Neuronal stem cell (in vitro differentiated cells): ENCODE measurements at regions not wholly inside any gene's neighbourhood (a gene's known extent, or its start where the extent isn't known, plus 50 kb on each side); places are given as distances from the start of the nearest gene placed in this dataset.

ENCODE experiments used
- DNase-seq: peaks from one replicate; pipeline ENCODE4 v3.0.0-alpha.2; 2013; ENCODE audit warnings: low spot score
- H2AFZ ChIP-seq: one replicate; pipeline ENCODE4 v1.6.1; 2013; ENCODE audit warnings: mild to moderate bottlenecking, low read length, inconsistent platforms
- H2AK5ac ChIP-seq: 2 replicates; pipeline ENCODE4 v1.6.1; 2013; ENCODE audit warnings: low read depth, mild to moderate bottlenecking, inconsistent platforms, low read length, moderate library complexity, mixed read lengths
- H2BK120ac ChIP-seq: 2 replicates; pipeline ENCODE4 v1.6.1; 2013; ENCODE audit warnings: low read depth, mild to moderate bottlenecking, inconsistent platforms, low read length, moderate library complexity, mixed read lengths
- H2BK12ac ChIP-seq: one replicate; pipeline ENCODE4 v1.6.1; 2013; ENCODE audit warnings: low read length, inconsistent platforms
- H2BK15ac ChIP-seq: 2 replicates; pipeline ENCODE4 v1.6.1; 2013; ENCODE audit warnings: mild to moderate bottlenecking, low read length, inconsistent platforms, mixed read lengths
- H2BK5ac ChIP-seq: one replicate; pipeline ENCODE4 v1.6.1; 2013; ENCODE audit warnings: inconsistent platforms, mild to moderate bottlenecking, low read length, moderate library complexity
- H3K14ac ChIP-seq: one replicate; pipeline ENCODE4 v1.6.1; 2013; ENCODE audit warnings: low read length, inconsistent platforms
- H3K18ac ChIP-seq: 2 replicates; pipeline ENCODE4 v1.6.1; 2013; ENCODE audit warnings: low read length, inconsistent platforms
- H3K23ac ChIP-seq: 2 replicates; pipeline ENCODE4 v1.6.1; 2013; ENCODE audit warnings: low read depth, mild to moderate bottlenecking, mixed read lengths, low read length, inconsistent platforms; ENCODE audit not compliant: poor library complexity
- H3K27ac ChIP-seq: replicated peaks from 3 replicates; pipeline ENCODE4 v1.5.1; 2013; ENCODE audit warnings: low read length, inconsistent platforms
- H3K27me3 ChIP-seq, 3 experiments: 2 replicates each; pipeline ENCODE4 v1.6.1; 2013; ENCODE audit warnings: low read length in 3 of 3, mild to moderate bottlenecking in 2 of 3, inconsistent platforms in 1 of 3, low read depth in 1 of 3, mixed read lengths in 1 of 3, moderate library complexity in 1 of 3; ENCODE audit not compliant: control insufficient read depth in 3 of 3, insufficient read depth in 3 of 3
- H3K36me3 ChIP-seq, 2 donors: replicated peaks in 1 of 2; 2 replicates each; pipeline ENCODE4 v1.6.1; 2013; ENCODE audit warnings: low read length in 2 of 2; ENCODE audit not compliant: control insufficient read depth in 2 of 2, insufficient read depth in 2 of 2
- H3K4ac ChIP-seq: 2 replicates; pipeline ENCODE4 v1.6.1; 2013; ENCODE audit warnings: inconsistent platforms, mild to moderate bottlenecking, low read length, moderate library complexity
- H3K4me1 ChIP-seq, 2 donors: 1 replicate in 1 of 2; 2 replicates in 1 of 2; pipeline ENCODE4 v1.6.1; 2013; ENCODE audit warnings: low read length in 2 of 2, low read depth in 1 of 2; ENCODE audit not compliant: control insufficient read depth in 2 of 2, insufficient read depth in 1 of 2
- H3K4me2 ChIP-seq: one replicate; pipeline ENCODE4 v1.6.1; 2013; ENCODE audit warnings: mild to moderate bottlenecking, low read length, inconsistent platforms; ENCODE audit not compliant: insufficient read depth, poor library complexity, severe bottlenecking
- H3K4me3 ChIP-seq, 2 donors: 2 replicates each; pipeline ENCODE4 v1.5.1; 2013; ENCODE audit warnings: low read length in 2 of 2, mild to moderate bottlenecking in 2 of 2, inconsistent platforms in 1 of 2, moderate library complexity in 1 of 2
- H3K79me1 ChIP-seq: one replicate; pipeline ENCODE4 v1.6.1; 2013; ENCODE audit warnings: low read depth, mild to moderate bottlenecking, inconsistent platforms, low read length, moderate library complexity
- H3K9ac ChIP-seq: one replicate; pipeline ENCODE4 v1.6.1; 2013; ENCODE audit warnings: mild to moderate bottlenecking, low read depth, low read length, inconsistent platforms; ENCODE audit not compliant: poor library complexity
- H3K9me3 ChIP-seq, 2 donors: replicated peaks in 1 of 2; 2 replicates each; pipeline versions ENCODE3 to v1.6.1; 2013; ENCODE audit warnings: low read length in 2 of 2, mild to moderate bottlenecking in 2 of 2, inconsistent platforms in 1 of 2, low read depth in 1 of 2, mixed read lengths in 1 of 2, moderate library complexity in 1 of 2; ENCODE audit not compliant: control insufficient read depth in 2 of 2, insufficient read depth in 1 of 2
- H4K8ac ChIP-seq: one replicate; pipeline ENCODE4 v1.6.1; 2013; ENCODE audit warnings: low read depth, mild to moderate bottlenecking, inconsistent platforms, low read length, moderate library complexity
- H4K91ac ChIP-seq: one replicate; pipeline ENCODE4 v1.6.1; 2013; ENCODE audit warnings: low read length, low read depth, mild to moderate bottlenecking, inconsistent platforms; ENCODE audit not compliant: poor library complexity
- WGBS, 2 donors: extraction: QIAGEN DNeasy Blood & Tissue Kit; methylation state at CpG; one replicate each; pipeline ENCODE4 v1.1.7; 2013; ENCODE audit warnings: missing lambda C conversion rate in 2 of 2, mixed read lengths in 1 of 2; ENCODE audit not compliant: insufficient read length in 2 of 2, insufficient replicate concordance in 1 of 2; ENCODE audit errors: extremely low coverage in 2 of 2; 5-methylcytosine and 5-hydroxymethylcytosine counted together

DNA sequence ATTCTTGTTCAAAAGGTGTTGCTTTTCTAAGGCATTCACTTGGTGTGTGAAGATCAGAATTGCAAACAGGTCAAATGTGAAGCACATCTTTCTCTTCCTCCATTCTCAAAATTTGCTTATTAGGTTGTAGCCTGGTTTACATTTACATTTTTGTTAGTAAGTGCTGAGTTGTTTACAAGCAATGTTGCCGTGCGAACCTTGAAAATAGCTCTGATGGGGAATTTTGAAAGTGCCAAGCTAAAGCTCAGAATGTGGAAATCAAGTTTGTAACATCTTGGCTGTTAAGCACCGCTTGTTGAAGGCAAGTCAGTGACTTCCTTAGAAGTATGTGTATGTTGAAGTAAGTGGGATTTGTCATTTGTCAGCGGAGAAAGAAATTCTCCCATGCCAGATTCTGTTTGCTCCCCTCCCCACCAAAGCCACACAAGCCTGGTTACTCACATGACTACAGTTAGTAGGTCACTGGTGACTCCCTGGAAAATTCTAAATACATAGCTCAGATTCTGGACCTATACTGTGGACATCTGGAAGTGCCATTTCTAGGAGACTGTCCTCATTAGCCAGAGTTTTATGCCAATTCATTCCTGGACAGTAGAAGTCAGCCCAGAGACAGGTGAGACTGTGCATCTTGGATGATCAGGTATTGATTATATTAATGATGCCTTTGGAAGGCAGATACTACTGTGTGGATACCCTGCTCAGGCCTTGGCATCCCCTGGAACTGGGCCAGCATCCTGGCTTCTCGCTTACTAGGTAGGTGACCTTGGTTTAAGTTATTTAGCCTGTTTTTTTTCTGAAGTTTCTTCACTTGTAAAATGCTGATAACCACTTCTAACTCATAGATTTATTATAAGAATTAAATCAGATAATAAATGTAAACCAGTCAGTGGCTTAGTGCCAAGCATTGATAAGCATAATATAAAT, 390.6 kb upstream of the SEMA6D start:
- no peak overlapping the region for H4K8ac ChIP-seq
- no peak overlapping the region for H3K4me2 ChIP-seq
- no peak for DNase-seq
- no peak overlapping the region for H2BK15ac ChIP-seq
- no peak overlapping the region for H3K18ac ChIP-seq
- no peak overlapping the region for H3K27ac ChIP-seq
- no peaks in the 10 kb centered on the region for H3K27me3 ChIP-seq
- H2BK120ac ChIP-seq: no peak overlapping the region
- H2BK12ac ChIP-seq: no peak overlapping the region
- no peak overlapping the region for H3K14ac ChIP-seq
- no CpG with 5 or more reads among the region's 5 CpGs for WGBS, 2 donors
- H3K4me3 ChIP-seq: no peak overlapping the region
- H4K91ac ChIP-seq: no peak overlapping the region
- no peak overlapping the region for H2AK5ac ChIP-seq
- H2BK5ac ChIP-seq: no peak overlapping the region
- H3K79me1 ChIP-seq: no peaks in the 10 kb centered on the region
- H3K36me3 ChIP-seq: peaks cover 0 to 1% of the 10 kb centered on the region in 2 donors
- H3K4me1 ChIP-seq: no peaks in the 10 kb centered on the region
- H3K9ac ChIP-seq: no peak overlapping the region
- H3K4ac ChIP-seq: no peak overlapping the region
- H2AFZ ChIP-seq: no peak overlapping the region
- H3K9me3 ChIP-seq: no peaks in the 10 kb centered on the region
- H3K23ac ChIP-seq: no peak overlapping the region

DNA sequence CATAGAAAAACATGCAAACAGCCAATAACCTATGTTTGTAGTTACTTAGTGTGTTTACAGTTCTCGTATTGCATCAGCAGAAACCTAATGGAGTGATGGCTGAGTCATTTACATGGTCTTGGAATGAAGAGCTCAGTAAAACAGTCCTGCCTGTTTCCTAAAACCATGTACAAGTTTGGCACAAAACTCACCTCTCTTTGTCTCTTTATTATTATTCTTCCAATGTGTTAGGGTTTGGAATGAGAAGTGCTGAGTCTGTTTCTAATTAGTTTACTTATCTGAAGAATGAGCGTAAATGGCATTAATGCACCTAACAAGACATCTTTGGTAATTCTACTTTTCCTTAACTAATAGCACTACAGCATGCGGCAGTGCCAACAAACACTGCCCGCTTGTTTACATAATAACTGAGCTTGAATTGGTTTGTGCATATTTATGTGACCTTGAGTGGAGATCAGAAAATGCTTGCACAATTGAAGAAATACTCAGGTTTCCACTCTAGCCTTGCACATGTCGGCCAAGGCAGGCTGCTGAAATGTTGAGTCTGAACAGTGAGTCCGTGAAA, 385.4 kb upstream of the SEMA6D start:
- no peak overlapping the region for H4K91ac ChIP-seq
- no peak overlapping the region for H2BK120ac ChIP-seq
- no peak overlapping the region for H3K4me3 ChIP-seq
- no peak overlapping the region for H3K4me2 ChIP-seq
- H3K14ac ChIP-seq: no peak overlapping the region
- H3K4me1 ChIP-seq: no peaks in the 10 kb centered on the region
- peaks cover 0 to 1% of the 10 kb centered on the region in 2 donors for H3K36me3 ChIP-seq
- H3K79me1 ChIP-seq: no peaks in the 10 kb centered on the region
- DNase-seq: no peak
- H2AK5ac ChIP-seq: no peak overlapping the region
- H3K27me3 ChIP-seq: no peaks in the 10 kb centered on the region
- no peak overlapping the region for H3K27ac ChIP-seq
- no peaks in the 10 kb centered on the region for H3K9me3 ChIP-seq
- H2AFZ ChIP-seq: no peak overlapping the region
- no CpG with 5 or more reads among the region's 6 CpGs for WGBS, 2 donors
- H3K4ac ChIP-seq: no peak overlapping the region
- no peak overlapping the region for H2BK12ac ChIP-seq
- no peak overlapping the region for H3K23ac ChIP-seq
- H2BK5ac ChIP-seq: no peak overlapping the region
- no peak overlapping the region for H3K18ac ChIP-seq
- H2BK15ac ChIP-seq: no peak overlapping the region
- H4K8ac ChIP-seq: no peak overlapping the region
- H3K9ac ChIP-seq: no peak overlapping the region

DNA sequence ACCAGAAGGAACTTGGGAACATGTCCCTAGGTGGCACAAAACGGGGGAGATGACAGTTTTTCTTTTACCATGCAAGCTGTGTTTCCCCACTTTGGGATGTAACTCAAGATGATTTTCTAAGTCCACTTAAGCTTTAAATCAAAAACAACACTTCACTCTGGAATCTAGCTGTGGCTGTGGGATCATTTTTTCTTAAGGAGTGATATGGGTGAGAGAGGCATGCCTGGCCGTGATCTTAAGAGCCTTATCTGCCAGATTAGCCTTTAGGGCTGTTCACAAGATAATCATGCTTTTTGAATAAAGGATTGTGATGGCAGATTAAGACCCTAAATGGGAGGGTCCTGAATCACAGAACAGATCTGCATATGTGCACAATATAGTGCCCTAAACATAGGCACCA, 384.8 kb upstream of the SEMA6D start:
- Histone ChIP-seq H3K27ac (no peak overlapping the region), H3K9ac (no peak overlapping the region)
- no peak for DNase-seq

DNA sequence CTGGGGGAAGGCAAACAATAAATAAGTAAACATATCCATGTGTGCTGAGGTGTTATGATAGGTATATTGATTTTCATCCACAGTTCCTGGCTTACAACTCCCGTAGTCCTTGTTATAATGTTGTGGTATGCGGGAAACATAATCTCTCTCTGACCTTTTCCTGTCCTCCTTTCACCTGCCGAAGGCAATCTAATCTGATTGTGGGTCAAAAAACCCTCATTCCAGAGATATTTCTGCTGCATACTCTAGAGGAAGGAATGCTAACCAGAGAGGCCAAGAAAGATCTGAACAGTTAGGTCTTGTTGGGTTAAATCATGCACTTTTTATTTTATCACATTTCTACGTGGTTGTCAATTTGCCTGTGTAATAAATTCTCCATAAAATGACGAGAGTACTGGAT, 383.6 kb upstream of the SEMA6D start:
- no peak overlapping the region for H2BK12ac ChIP-seq
- WGBS, 2 donors: no CpG with 5 or more reads among the region's 5 CpGs

More for the DNA sequence above, 384.8 kb upstream of the SEMA6D start:
- no peak overlapping the region for H3K18ac ChIP-seq
- WGBS, 2 donors: no CpG with 5 or more reads among the region's 2 CpGs
- H3K9me3 ChIP-seq: no peaks in the 10 kb centered on the region
- no peak overlapping the region for H2BK12ac ChIP-seq
- H2AFZ ChIP-seq: no peak overlapping the region
- H4K91ac ChIP-seq: no peak overlapping the region
- H3K36me3 ChIP-seq: peaks cover 0 to 1% of the 10 kb centered on the region in 2 donors
- no peak overlapping the region for H4K8ac ChIP-seq
- H3K79me1 ChIP-seq: no peaks in the 10 kb centered on the region
- no peak overlapping the region for H3K4me2 ChIP-seq
- no peak overlapping the region for H3K14ac ChIP-seq
- no peak overlapping the region for H2BK15ac ChIP-seq
- no peak overlapping the region for H2AK5ac ChIP-seq
- no peaks in the 10 kb centered on the region for H3K4me1 ChIP-seq
- H2BK120ac ChIP-seq: no peak overlapping the region
- H3K23ac ChIP-seq: no peak overlapping the region
- no peak overlapping the region for H3K4me3 ChIP-seq
- no peaks in the 10 kb centered on the region for H3K27me3 ChIP-seq
- H3K4ac ChIP-seq: no peak overlapping the region
- H2BK5ac ChIP-seq: no peak overlapping the region

More for the DNA sequence above, 383.6 kb upstream of the SEMA6D start:
- Histone ChIP-seq H3K23ac (no peak overlapping the region), H3K27me3 (no peaks in the 10 kb centered on the region), H3K9ac (no peak overlapping the region), H3K27ac (no peak overlapping the region), H2BK5ac (no peak overlapping the region), H3K79me1 (no peaks in the 10 kb centered on the region), H3K4me3 (no peak overlapping the region), H4K8ac (no peak overlapping the region), H3K14ac (no peak overlapping the region), H4K91ac (no peak overlapping the region), H2BK15ac (no peak overlapping the region), H2BK120ac (no peak overlapping the region), H3K4me1 (no peaks in the 10 kb centered on the region), H3K18ac (no peak overlapping the region), H3K36me3 (no peaks in the 10 kb centered on the region), H3K9me3 (no peaks in the 10 kb centered on the region), H3K4ac (no peak overlapping the region), H3K4me2 (no peak overlapping the region), H2AK5ac (no peak overlapping the region), H2AFZ (no peak overlapping the region)
- no peak for DNase-seq
